ENCODE measurements at regions not wholly inside any gene's neighbourhood (a gene's known extent, or its start where the extent isn't known, plus 50 kb on each side); places are given as distances from the start of the nearest gene placed in this dataset.

GRCh38 chr18:56488739-56489138, 149.7 kb downstream of the TXNL1 start:
- POLR2A ChIA-PET, result no interaction called here
- no peaks in the 10 kb centered on the region for H3K4me1 ChIP-seq
- no peak for FAIRE-seq
- TF ChIP-seq HOXA7 (CRISPR knock-in tag; IDR thresholded peaks at IDR 0.05) (no peak), MAZ (IDR thresholded peaks at IDR 0.05; ENCODE audit: borderline replicate concordance, low read depth, low read length) (no peak), ZNF302 (CRISPR knock-in tag; IDR thresholded peaks at IDR 0.05) (no peak), RNF2 (IDR thresholded peaks at IDR 0.05; ENCODE audit: borderline replicate concordance, low read depth) (no peak), ZSCAN20 (CRISPR knock-in tag; IDR thresholded peaks at IDR 0.05) (no peak), BCL3 (IDR thresholded peaks at IDR 0.05) (no peak), NFE2L2 (conservative IDR thresholded peaks at IDR 0.05; ENCODE audit: low read length) (no peak), HOXB5 (CRISPR knock-in tag; IDR thresholded peaks at IDR 0.05) (no peak), ZFP36 (IDR thresholded peaks at IDR 0.05; ENCODE audit: borderline replicate concordance, partially characterized antibody) (no peak), ESRRA (IDR thresholded peaks at IDR 0.05; ENCODE audit: borderline replicate concordance, low read length) (no peak), RCOR1 (IDR thresholded peaks at IDR 0.05; ENCODE audit: low read depth, low read length) (no peak), PHF8 (IDR thresholded peaks at IDR 0.05; ENCODE audit: borderline replicate concordance, low read depth) (no peak)
- no peak overlapping the region for H3K4me3 ChIP-seq
- no peak for DNase-seq (ENCODE audit: low read depth in 1 of 2, low spot score in 1 of 2)
- no peaks in the 10 kb centered on the region for H3K9me3 ChIP-seq
- CTCF ChIA-PET, result no interaction called here
- no peak overlapping the region for H3K27ac ChIP-seq
- no peak for ATAC-seq
- WGBS (ENCODE audit: missing lambda C conversion rate), result 39% methylated on average over 7 of the region's 7 CpGs
- H3K4me2 ChIP-seq, result no peak overlapping the region

GRCh38 chr18:56487801-56488200, 150.6 kb downstream of the TXNL1 start:
- ChIA-PET POLR2A (no interaction called here), CTCF (no interaction called here)
- FAIRE-seq (no peak), ATAC-seq (no peak), DNase-seq (ENCODE audit: low read depth in 1 of 2, low spot score in 1 of 2) (no peak)
- Histone ChIP-seq H3K9me3 (no peaks in the 10 kb centered on the region), H3K4me1 (no peaks in the 10 kb centered on the region), H3K4me2 (no peak overlapping the region), H3K27ac (no peak overlapping the region), H3K4me3 (no peak overlapping the region)
- no peak for TF ChIP-seq CTCF (IDR thresholded peaks at IDR 0.05)
- TF ChIP-seq FOXS1 (CRISPR knock-in tag; IDR thresholded peaks at IDR 0.05), result no peak
- no peak for TF ChIP-seq MYC (IDR thresholded peaks at IDR 0.05; ENCODE audit: borderline replicate concordance, low read length)
- TF ChIP-seq POLR2A (IDR thresholded peaks at IDR 0.05; ENCODE audit: low read length), result no peak
- TF ChIP-seq CEBPB (IDR thresholded peaks at IDR 0.05), result no peak
- TF ChIP-seq RCOR1 (IDR thresholded peaks at IDR 0.05; ENCODE audit: low read depth, low read length), result no peak
- no peak for TF ChIP-seq HMGXB4 (CRISPR knock-in tag; IDR thresholded peaks at IDR 0.05; ENCODE audit: borderline replicate concordance)
- TF ChIP-seq BCL3 (IDR thresholded peaks at IDR 0.05), result no peak
- TF ChIP-seq HES2 (IDR thresholded peaks at IDR 0.05), result no peak
- no peak for TF ChIP-seq RARB (CRISPR knock-in tag; IDR thresholded peaks at IDR 0.05)
- TF ChIP-seq RFX5 (IDR thresholded peaks at IDR 0.05), result no peak
- no peak for TF ChIP-seq CBX8 (IDR thresholded peaks at IDR 0.05)
- TF ChIP-seq TFCP2L1 (CRISPR knock-in tag; IDR thresholded peaks at IDR 0.05), result no peak
- TF ChIP-seq ZFP36 (IDR thresholded peaks at IDR 0.05; ENCODE audit: borderline replicate concordance, partially characterized antibody), result no peak
- no peak for TF ChIP-seq ZC3H11A (IDR thresholded peaks at IDR 0.05)
- WGBS (ENCODE audit: missing lambda C conversion rate), result 5% methylated on average over 2 of the region's 2 CpGs
